SKM-1 treated with dmso at 0.1 percent for 144 hours (cell line): ENCODE measurements at regions not wholly inside any gene's neighbourhood (a gene's known extent, or its start where the extent isn't known, plus 50 kb on each side); places are given as distances from the start of the nearest gene placed in this dataset.

ENCODE experiments used
- DNase-seq: peaks from one replicate; lab custom pipeline; 2025; ENCODE audit not compliant: unreplicated experiment; lab: John Stamatoyannopoulos, UW

GRCh38 chr2:16999347-17000183 lies 333.9 kb upstream of the CYRIA start:
- no peak for DNase-seq

DNA sequence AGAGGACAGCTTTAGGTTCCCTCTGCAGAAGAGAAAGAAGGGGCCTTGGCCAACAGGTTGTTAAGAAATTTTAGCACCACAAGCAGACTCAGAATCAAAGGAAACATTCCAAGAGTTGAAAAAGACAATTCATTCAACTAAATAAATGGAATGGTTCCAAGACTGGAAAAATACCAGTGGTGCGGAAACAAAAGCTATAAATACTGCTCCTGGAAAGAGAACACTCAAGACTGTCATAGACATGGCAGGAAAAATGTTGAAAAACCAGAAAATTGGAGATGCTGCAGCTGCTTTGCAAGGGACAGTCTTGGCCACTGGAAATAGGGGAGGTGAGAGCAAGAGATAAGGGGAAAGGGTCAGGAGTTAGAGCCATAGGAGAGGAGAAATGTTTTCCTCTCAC lies 312.7 kb upstream of the CYRIA start:
- DNase-seq = no peak

GRCh38 chr2:16974688-16975087 lies 309.1 kb upstream of the CYRIA start:
- no peak for DNase-seq

DNA sequence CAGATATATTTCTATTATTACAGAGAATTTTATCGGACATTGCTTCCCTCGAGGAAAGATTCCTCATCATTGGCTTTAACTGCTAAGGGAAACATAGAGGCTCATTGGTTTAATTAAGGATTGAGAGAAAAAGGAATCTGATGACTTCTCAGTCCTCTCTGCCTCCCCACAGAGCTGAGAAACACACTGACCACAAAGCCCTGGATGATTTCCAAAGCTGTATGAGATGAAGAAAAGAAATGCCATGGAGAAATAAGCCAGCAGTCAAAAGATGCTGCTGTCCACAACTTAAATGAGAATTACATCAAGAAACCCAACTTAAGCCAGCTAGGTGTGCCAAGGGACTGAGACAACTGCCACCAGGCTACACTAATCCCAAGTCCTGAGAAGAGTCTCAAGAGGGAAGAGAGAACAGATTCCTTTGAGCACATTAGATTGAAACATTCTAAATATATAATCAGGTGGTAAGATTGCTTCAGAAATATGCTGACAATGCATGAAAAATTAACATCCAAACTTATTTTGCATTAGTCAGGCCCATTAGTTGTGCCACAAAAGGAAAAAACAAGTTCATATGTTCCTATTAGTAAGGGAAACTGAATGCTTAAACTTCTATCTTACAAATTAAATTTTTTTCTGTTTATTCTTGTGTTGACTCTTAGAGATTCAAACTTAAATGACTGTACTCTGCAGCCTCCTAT lies 308.1 kb upstream of the CYRIA start:
- DNase-seq = no peak

GRCh38 chr2:16972276-16972675 lies 306.6 kb upstream of the CYRIA start:
- no peak for DNase-seq

DNA sequence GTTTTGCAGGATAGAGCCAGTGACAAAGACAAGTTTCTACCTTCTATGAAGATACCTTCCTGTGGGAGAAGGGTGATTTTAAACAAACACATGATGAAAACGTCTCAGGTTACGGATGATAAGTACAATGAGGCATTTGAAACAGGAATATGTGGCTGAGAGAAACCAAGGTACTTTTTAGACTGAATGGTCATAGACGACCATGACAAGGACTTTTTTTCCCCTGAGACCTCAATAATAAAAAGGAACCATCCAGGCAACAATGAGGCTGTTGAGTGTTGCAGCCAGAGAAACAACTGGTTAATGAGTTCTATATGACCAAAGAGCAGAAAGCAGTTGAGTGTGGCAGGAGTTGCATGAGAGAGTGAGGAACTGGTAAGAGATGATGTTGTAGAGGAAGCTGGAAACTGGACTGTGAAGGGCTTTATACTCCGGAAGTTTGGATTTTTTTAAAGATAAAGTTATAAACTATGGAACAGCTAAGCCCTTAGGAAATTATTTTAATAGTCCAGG lies 306.1 kb upstream of the CYRIA start:
- DNase-seq = no peak

DNA sequence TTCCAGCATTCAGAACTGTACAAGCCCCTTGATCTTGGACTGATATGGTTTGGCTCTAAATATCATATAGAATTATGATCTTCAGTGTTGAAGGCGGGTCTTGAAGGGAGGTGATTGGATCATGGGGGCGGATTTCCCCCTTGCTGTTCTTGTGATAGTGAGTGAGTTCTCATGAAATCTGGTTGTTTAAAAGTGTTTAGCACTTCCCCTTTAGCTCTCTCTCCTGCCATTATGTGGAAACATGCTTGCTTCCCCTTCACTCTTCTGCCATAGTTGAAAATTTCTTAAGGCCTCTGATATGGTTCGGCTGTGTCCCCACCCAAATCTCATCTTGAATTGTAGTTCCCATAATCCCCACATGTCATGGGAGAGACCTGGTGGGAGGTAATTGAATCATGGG lies 305.3 kb upstream of the CYRIA start:
- DNase-seq = peak; percentile 82

DNA sequence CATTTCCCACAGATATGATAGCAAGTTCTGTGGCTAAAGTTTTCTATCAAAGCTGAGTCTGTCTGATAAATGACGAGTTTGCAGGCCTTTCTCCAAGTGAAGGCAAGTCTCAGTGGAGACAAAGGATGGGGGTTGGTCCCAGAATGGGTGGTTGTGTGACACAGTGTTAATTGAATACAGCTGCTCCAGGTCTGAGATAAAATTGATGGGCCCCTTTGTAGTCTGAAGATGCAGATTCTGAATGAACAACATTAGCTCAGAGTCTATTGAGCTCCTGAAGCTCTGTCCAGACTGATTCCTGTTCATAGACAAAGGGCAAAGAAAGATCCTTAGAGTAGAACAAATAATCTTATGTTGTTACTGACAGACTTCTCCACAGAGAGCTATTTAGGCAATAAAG lies 296.9 kb upstream of the CYRIA start:
- no peak for DNase-seq

- no peak for DNase-seq
Observed at GRCh38 chr2:16960579-16960978, 294.9 kb upstream of the CYRIA start.

- DNase-seq = no peak
Observed at GRCh38 chr2:16958266-16958665, 292.6 kb upstream of the CYRIA start.

GRCh38 chr2:16952805-16953204 lies 287.2 kb upstream of the CYRIA start:
- DNase-seq = no peak

DNA sequence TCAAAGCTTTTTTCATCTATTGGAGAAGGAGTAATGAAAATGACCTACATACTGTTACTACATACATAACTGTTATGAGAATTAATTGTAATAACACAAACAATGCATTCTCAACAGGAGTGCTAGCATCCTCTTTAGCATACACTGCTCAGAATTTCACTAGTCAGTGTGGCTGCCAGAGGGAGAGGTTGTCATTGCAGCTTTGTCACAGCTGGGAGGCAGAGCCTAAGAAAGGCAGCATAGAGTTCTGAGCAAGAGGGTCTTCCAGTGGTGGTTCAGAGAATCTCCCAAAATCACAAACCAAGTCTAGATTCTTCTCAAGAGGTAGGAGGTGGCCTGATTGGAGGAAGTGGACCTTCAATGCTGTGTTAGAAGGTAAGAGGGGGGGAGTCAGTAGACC lies 286.7 kb upstream of the CYRIA start:
- DNase-seq = no peak

GRCh38 chr2:16950436-16950835 lies 284.8 kb upstream of the CYRIA start:
- DNase-seq = no peak

DNA sequence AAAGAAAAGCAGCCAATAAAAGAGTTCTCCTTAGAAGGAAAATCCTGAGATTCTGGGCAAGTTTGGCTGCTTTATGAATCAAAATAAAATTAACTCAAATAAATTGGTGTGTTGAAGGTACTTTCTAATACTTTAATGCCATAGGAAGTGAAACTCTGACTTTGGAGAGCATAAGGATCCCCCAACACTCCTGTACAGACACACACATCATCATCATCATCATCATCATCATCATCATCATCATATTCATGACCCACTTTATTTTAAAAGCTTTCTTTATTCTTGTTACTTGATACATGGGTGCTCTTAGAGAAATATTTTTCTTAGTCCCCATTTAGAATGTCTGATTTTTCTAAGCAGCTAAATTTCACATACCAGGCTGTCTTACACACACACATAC lies 283.1 kb upstream of the CYRIA start:
- no peak for DNase-seq

DNA sequence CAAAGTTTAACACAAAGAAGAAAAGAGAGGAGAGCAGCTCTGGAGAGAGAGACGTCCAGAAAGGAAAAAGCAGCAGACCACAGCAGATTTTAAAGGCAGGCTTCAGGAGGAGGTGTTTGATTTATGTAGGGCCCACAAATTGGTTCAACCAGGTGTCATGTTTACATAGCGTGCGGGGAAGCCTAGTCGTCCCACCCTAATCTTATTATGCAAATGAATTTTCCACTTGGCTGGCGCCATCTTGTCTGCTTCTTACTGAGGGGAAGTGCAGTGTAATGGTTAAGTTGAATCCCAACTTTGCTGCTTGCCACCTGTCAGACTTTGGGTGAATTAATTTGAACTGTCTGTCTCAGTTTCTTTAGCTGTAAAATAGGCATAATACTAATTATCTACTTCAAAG lies 282.4 kb upstream of the CYRIA start:
- no peak for DNase-seq

GRCh38 chr2:16943279-16943958 lies 277.8 kb upstream of the CYRIA start:
- no peak for DNase-seq

DNA sequence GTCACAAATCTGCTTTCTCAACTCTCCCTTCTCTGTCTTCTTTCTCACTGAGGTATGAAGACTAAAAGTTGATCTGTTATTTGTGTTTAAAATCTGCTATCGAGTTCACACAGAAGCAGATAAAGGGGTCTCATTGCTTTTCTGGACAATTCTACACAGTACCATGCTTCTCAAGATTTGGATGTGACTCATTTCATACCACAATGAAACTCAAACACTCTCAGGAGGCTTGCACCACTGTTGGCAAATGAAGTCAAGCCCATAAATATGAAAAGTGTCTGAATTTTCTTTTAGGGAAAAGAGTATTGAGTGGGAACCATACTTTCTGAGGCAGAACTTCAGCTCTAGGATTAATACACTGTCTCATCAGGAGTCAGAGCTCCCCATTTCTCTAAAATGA lies 274.6 kb upstream of the CYRIA start:
- no peak for DNase-seq

DNA sequence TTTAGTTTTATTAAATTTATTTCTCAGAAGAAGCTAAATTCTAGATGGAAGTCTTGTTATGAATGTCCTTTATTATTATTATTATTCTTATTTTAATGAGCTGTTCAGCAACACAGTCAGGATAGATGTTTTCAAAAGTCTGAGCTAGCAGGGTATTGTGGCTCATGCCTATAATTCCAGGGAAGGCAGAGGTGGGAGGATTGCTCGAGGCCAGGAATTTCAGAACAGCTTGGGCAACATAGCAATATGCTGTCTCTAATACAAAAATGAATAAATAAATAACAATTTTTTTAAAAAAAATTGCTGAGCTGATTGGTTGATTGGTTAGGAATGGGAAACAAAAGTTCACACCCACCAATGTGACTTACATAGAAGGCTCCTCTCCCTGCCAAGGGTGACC lies 274.1 kb upstream of the CYRIA start:
- no peak for DNase-seq

DNA sequence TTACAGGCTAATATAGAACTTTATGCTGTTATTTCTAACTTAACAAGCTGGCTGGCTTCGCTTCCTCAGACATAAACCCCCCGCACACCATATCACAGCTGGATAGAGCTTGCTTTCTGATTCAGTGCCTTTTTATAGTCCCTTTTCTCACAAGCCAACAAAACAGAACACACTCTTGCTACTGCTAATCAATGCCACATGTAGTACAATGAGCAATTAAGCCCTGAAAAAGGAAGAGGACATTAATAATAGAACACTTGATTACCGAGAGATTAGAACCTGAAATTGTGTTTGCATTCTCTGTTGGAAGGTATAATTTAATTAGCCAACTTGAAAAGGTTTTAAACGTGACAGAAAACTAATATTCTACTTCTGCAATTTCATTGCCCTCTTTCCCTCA lies 267.7 kb upstream of the CYRIA start:
- no peak for DNase-seq

DNA sequence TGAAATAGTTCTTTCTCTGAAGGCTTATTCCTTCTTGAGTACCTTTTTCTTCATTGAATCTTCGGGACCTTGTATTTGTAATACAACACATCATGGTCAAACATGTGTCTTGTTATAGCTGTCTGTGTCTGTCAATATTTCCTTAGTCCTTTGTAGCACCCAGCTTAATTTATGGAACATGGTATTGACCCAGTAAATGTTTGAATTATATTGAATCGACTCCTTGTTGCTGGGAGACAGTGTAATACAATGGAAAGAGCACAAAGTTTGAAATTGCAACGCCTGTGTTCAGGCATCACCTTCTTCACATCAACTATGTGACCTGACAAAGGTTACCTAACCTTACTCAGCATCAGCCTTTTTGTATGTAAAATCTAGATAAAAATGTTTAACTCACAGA lies 267.2 kb upstream of the CYRIA start:
- DNase-seq = no peak

GRCh38 chr2:16931441-16931840 lies 265.8 kb upstream of the CYRIA start:
- DNase-seq = no peak

DNA sequence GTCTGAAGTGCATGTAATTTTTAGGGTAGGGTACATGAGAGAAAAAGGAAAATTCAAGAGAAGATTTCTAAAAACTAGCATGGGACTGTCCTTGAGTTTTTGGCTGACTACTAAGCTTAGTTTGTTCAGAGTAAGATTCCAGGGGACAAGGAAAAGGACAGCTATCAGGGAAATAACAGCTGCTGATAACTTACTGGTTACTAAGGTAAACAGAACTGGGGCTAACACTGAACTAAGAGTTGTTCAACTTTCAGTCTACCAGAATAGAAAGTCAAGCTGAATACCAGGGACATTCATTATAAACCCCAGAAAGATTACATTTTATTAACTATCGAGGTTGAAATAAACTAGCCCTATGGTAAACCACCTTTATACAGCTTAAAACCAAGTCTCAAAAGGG lies 261.8 kb upstream of the CYRIA start:
- no peak for DNase-seq
